HepG2 (cell line): ENCODE measurements at regions not wholly inside any gene's neighbourhood (a gene's known extent, or its start where the extent isn't known, plus 50 kb on each side); places are given as distances from the start of the nearest gene placed in this dataset.

Source experiments
- GABPA ChIP-seq, 2 experiments: IDR thresholded peaks; 2 replicates each; pipeline ENCODE4 v1.6.1; 2011 to 2016; ENCODE audit warnings: low read depth in 2 of 2, low read length in 1 of 2, missing biosample characterization in 1 of 2, missing genetic modification characterization in 1 of 2
- KAT2B ChIP-seq: fragments of 150-350 bp; IDR thresholded peaks from 2 replicates; pipeline ENCODE4 v1.6.1; 2014; ENCODE audit warnings: low read depth, low read length, borderline replicate concordance
- NFIC ChIP-seq: IDR thresholded peaks from 2 replicates; pipeline ENCODE4 v1.6.1; 2012; ENCODE audit warnings: mild to moderate bottlenecking, low read length, inconsistent platforms
- NR2F2 ChIP-seq: IDR thresholded peaks from 2 replicates; pipeline ENCODE4 v1.6.1; 2012; ENCODE audit warnings: low read depth, inconsistent platforms, borderline replicate concordance
- REST ChIP-seq, 2 experiments: IDR thresholded peaks; 2 replicates each; pipeline ENCODE4 v1.6.1; 2011 to 2012; ENCODE audit warnings: low read length in 2 of 2, borderline replicate concordance in 1 of 2, low read depth in 1 of 2, mild to moderate bottlenecking in 1 of 2, moderate library complexity in 1 of 2
- SETDB1 ChIP-seq: sonication (generic); formaldehyde crosslinking; IDR thresholded peaks from 2 replicates; pipeline ENCODE4 v1.5.1; 2020; ENCODE audit warnings: missing genetic modification reagents, mild to moderate bottlenecking, borderline replicate concordance
- SOX6 ChIP-seq, 2 experiments: fragments of 450-650 bp in 1 of 2; sonication (generic) in 1 of 2; formaldehyde crosslinking in 1 of 2; IDR thresholded peaks; 2 replicates each; pipeline versions ENCODE4 v1.4.0 to v1.6.1; 2017 to 2020; ENCODE audit warnings: antibody characterized with exemption in 1 of 2, mild to moderate bottlenecking in 1 of 2, missing genetic modification reagents in 1 of 2
- TP53 ChIP-seq: sonication (generic); formaldehyde crosslinking; conservative IDR thresholded peaks from 2 replicates; pipeline ENCODE4 v1.4.0; 2020; ENCODE audit warnings: missing genetic modification reagents
- ZNF274 ChIP-seq: sonication (generic); formaldehyde crosslinking; IDR thresholded peaks from 2 replicates; pipeline ENCODE4 v1.5.1; 2020; ENCODE audit warnings: mild to moderate bottlenecking, missing genetic modification reagents
- ZSCAN30 ChIP-seq: sonication (generic); formaldehyde crosslinking; IDR thresholded peaks from 2 replicates; pipeline ENCODE4 v1.5.0; 2020; ENCODE audit warnings: mild to moderate bottlenecking, missing genetic modification reagents
- TF ChIP-seq, protein P1 (sequence below): sonication (generic); formaldehyde crosslinking; IDR thresholded peaks from 2 replicates; pipeline ENCODE4 v1.5.1; 2020; ENCODE audit warnings: mild to moderate bottlenecking, missing genetic modification reagents, moderate library complexity

GRCh38 chr10:9075420-9075819, 1020.9 kb downstream of the GATA3 start:
- TF ChIP-seq SETDB1 (no peak), ZSCAN30 (CRISPR knock-in tag) (no peak), NFIC (no peak), GABPA (IDR thresholded peaks at IDR 0.05; ENCODE audit: low read depth, low read length) (no peak), GABPA (CRISPR knock-in tag; IDR thresholded peaks at IDR 0.05; ENCODE audit: low read depth) (no peak), ZNF274 (CRISPR knock-in tag) (no peak), SOX6 (IDR thresholded peaks at IDR 0.05) (no peak), SOX6 (CRISPR knock-in tag; IDR thresholded peaks at IDR 0.05) (no peak), REST (IDR thresholded peaks at IDR 0.05; ENCODE audit: borderline replicate concordance in 1 of 2, low read depth in 1 of 2, low read length in 2 of 2) (no peak), TP53 (CRISPR knock-in tag) (no peak), KAT2B (no peak), NR2F2 (no peak)
- TF ChIP-seq, protein P1, sequence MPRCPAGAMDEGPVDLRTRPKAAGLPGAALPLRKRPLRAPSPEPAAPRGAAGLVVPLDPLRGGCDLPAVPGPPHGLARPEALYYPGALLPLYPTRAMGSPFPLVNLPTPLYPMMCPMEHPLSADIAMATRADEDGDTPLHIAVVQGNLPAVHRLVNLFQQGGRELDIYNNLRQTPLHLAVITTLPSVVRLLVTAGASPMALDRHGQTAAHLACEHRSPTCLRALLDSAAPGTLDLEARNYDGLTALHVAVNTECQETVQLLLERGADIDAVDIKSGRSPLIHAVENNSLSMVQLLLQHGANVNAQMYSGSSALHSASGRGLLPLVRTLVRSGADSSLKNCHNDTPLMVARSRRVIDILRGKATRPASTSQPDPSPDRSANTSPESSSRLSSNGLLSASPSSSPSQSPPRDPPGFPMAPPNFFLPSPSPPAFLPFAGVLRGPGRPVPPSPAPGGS, result no peak
